Activated CD4-positive, alpha-beta T cell treated with anti-CD3 and anti-CD28 coated beads, Interleukin-2, amount 50 U/mL, for 48 hours (primary cell): ENCODE measurements at regions not wholly inside any gene's neighbourhood (a gene's known extent, or its start where the extent isn't known, plus 50 kb on each side); places are given as distances from the start of the nearest gene placed in this dataset.

Source experiments
- DNase-seq, 2 experiments: peaks; one replicate each; pipeline ENCODE4 v3.0.0-alpha.2; 2020

GRCh38 chr6:30396833-30397479 is 52.0 kb downstream of the RPP21 start:
- DNase-seq: peak; percentile 93

- DNase-seq: no peak
Measured at GRCh38 chr6:30397697-30398096, 52.7 kb downstream of the RPP21 start.

GRCh38 chr6:30399390-30400058 is 54.6 kb downstream of the RPP21 start:
- no peak for DNase-seq

GRCh38 chr6:30405934-30406333 is 61.0 kb downstream of the RPP21 start:
- no peak for DNase-seq

GRCh38 chr6:30409184-30409583 is 64.2 kb downstream of the RPP21 start:
- DNase-seq: no peak

GRCh38 chr6:30411515-30412207 is 66.7 kb downstream of the RPP21 start:
- peak; percentile 61 to 66 for DNase-seq

GRCh38 chr6:30418448-30418847 is 70.9 kb upstream of the HLA-E start:
- DNase-seq: no peak

- DNase-seq: no peak
Measured at GRCh38 chr6:30424549-30424948, 64.8 kb upstream of the HLA-E start.
